Panc1 (cell line): ENCODE measurements at regions not wholly inside any gene's neighbourhood (a gene's known extent, or its start where the extent isn't known, plus 50 kb on each side); places are given as distances from the start of the nearest gene placed in this dataset.

ENCODE experiments used
- ATAC-seq: fragments of 200-7000 bp; cut with Tn5 transposase; 2 replicates; pipeline ENCODE4 v1.9.1; 2020; ENCODE audit warnings: mild to moderate bottlenecking, moderate library complexity
- BruUV-seq: library from RNA; stranded (reverse); fragments of 400-500 nt; replicated peaks from 2 replicates; lab custom pipeline; 2021; lab: Mats Ljungman, UMichigan
- CTCF ChIA-PET: fragments of 300-600 bp; sonication (Branson Sonifier 250); formaldehyde crosslinking; loops from one replicate; lab custom pipeline; 2022; ENCODE audit warnings: antibody characterized with exemption; lab: Charles Lee
- POLR2A ChIA-PET: fragments of 300-600 bp; sonication (Branson Sonifier 250); formaldehyde crosslinking; loops from one replicate; lab custom pipeline; 2022; ENCODE audit warnings: antibody characterized with exemption; lab: Charles Lee
- DNase-seq: peaks from one replicate; pipeline ENCODE4 v3.0.0-alpha.2; 2010; ENCODE audit warnings: low read depth, low spot score
- H3K27ac ChIP-seq: 2 replicates; pipeline ENCODE4 v1.5.1; 2011; ENCODE audit warnings: mild to moderate bottlenecking, low read length, inconsistent platforms
- H3K27me3 ChIP-seq: fragments of 200-500 bp; sonication (Bioruptor generic); 2 replicates; pipeline ENCODE4 v1.6.0; 2014; ENCODE audit warnings: low read length, inconsistent platforms; ENCODE audit not compliant: control insufficient read depth, insufficient read depth
- H3K36me3 ChIP-seq: fragments of 200-500 bp; sonication (Bioruptor generic); 2 replicates; pipeline ENCODE4 v1.5.1; 2014; ENCODE audit warnings: inconsistent platforms, mild to moderate bottlenecking, low read length, moderate library complexity; ENCODE audit not compliant: control insufficient read depth, insufficient read depth
- H3K4me1 ChIP-seq: 2 replicates; pipeline ENCODE4 v1.5.1; 2011; ENCODE audit warnings: inconsistent platforms, mild to moderate bottlenecking, low read length, moderate library complexity; ENCODE audit not compliant: control insufficient read depth, insufficient read depth
- H3K4me3 ChIP-seq, 2 experiments: 2 replicates each; pipeline ENCODE4 v1.5.1; 2011 to 2012; ENCODE audit warnings: low read depth in 2 of 2, low read length in 2 of 2, mild to moderate bottlenecking in 2 of 2, inconsistent platforms in 1 of 2, moderate library complexity in 1 of 2
- H3K9me3 ChIP-seq: fragments of 200-500 bp; sonication (Bioruptor generic); 2 replicates; pipeline ENCODE4 v1.5.1; 2014; ENCODE audit warnings: low read depth, mild to moderate bottlenecking, inconsistent platforms, low read length, moderate library complexity; ENCODE audit not compliant: control insufficient read depth, insufficient read depth
- POLR2AphosphoS5 ChIP-seq: IDR thresholded peaks from 2 replicates; pipeline ENCODE4 v1.6.1; 2012; ENCODE audit warnings: mild to moderate bottlenecking, low read depth, low read length, moderate library complexity
- SIN3A ChIP-seq: IDR thresholded peaks from 2 replicates; pipeline ENCODE4 v1.6.1; 2012; ENCODE audit warnings: low read depth, mild to moderate bottlenecking, low read length, moderate library complexity, borderline replicate concordance; ENCODE audit not compliant: insufficient read depth
- TCF7L2 ChIP-seq: IDR thresholded peaks from 2 replicates; pipeline ENCODE4 v1.6.1; 2011; ENCODE audit warnings: mild to moderate bottlenecking, low read depth, low read length, inconsistent platforms
- in situ Hi-C: cut with HindIII; loops from 2 replicates; pipeline ENCODE4 v1.10.0; 2016; ENCODE audit warnings: low sequenced_read_pairs, low pct_unique_long_range_greater_than_20kb
- intact Hi-C: fragments of 100-400 bp; cut with micrococcal nuclease; formaldehyde crosslinking; loops from one replicate; pipeline ENCODE4 v1.10.0; 2022; ENCODE audit not compliant: unreplicated experiment
- TF ChIP-seq, protein P1 (sequence below), 2 experiments: IDR thresholded peaks; 2 replicates each; pipeline ENCODE4 v1.6.1; 2011 to 2012; ENCODE audit warnings: low read depth in 2 of 2, control low read depth in 1 of 2, low read length in 1 of 2, mild to moderate bottlenecking in 1 of 2, moderate library complexity in 1 of 2; ENCODE audit not compliant: insufficient read depth in 1 of 2
- TF ChIP-seq, protein P2 (sequence below): fragments of 450-650 bp; IDR thresholded peaks from 2 replicates; pipeline ENCODE4 v1.5.1; 2017; ENCODE audit warnings: mild to moderate bottlenecking

DNA sequence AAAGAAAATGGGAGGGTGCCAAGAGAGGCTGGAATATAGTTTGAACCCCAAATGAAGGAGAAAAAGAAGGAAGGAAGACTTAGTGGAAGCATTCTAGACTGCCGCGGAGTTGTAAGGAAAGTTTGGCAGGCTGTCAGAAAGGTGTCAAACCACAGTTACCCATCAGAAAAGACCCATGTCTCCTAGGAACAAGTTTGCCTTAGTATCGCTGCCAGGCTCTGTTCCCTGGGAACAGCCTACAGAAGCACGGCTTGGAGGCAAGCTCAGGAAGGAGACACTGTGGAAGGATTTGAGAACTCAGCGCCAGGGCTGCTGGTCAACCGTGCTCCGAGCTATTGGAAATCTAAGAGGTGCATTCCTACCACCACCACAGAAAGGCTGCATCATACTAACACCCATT lies 197.4 kb downstream of the RRAGC start:
- intact Hi-C loops = no loop called here
- Histone ChIP-seq H3K9me3 (no peaks in the 10 kb centered on the region), H3K4me3 (no peak overlapping the region), H3K27ac (no peak overlapping the region), H3K4me1 (no peaks in the 10 kb centered on the region), H3K36me3 (no peaks in the 10 kb centered on the region), H3K27me3 (peaks cover 8% of the 10 kb centered on the region)
- ATAC-seq = no peak
- ChIA-PET CTCF (no interaction called here), POLR2A (no interaction called here)
- in situ Hi-C loops = no loop called here
- no peak for TF ChIP-seq POLR2AphosphoS5
- TF ChIP-seq, protein P1, sequence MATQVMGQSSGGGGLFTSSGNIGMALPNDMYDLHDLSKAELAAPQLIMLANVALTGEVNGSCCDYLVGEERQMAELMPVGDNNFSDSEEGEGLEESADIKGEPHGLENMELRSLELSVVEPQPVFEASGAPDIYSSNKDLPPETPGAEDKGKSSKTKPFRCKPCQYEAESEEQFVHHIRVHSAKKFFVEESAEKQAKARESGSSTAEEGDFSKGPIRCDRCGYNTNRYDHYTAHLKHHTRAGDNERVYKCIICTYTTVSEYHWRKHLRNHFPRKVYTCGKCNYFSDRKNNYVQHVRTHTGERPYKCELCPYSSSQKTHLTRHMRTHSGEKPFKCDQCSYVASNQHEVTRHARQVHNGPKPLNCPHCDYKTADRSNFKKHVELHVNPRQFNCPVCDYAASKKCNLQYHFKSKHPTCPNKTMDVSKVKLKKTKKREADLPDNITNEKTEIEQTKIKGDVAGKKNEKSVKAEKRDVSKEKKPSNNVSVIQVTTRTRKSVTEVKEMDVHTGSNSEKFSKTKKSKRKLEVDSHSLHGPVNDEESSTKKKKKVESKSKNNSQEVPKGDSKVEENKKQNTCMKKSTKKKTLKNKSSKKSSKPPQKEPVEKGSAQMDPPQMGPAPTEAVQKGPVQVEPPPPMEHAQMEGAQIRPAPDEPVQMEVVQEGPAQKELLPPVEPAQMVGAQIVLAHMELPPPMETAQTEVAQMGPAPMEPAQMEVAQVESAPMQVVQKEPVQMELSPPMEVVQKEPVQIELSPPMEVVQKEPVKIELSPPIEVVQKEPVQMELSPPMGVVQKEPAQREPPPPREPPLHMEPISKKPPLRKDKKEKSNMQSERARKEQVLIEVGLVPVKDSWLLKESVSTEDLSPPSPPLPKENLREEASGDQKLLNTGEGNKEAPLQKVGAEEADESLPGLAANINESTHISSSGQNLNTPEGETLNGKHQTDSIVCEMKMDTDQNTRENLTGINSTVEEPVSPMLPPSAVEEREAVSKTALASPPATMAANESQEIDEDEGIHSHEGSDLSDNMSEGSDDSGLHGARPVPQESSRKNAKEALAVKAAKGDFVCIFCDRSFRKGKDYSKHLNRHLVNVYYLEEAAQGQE (IDR thresholded peaks at IDR 0.05; ENCODE audit: insufficient read depth in 1 of 2, low read depth in 2 of 2, low read length in 1 of 2) = no peak
- TF ChIP-seq, protein P2, sequence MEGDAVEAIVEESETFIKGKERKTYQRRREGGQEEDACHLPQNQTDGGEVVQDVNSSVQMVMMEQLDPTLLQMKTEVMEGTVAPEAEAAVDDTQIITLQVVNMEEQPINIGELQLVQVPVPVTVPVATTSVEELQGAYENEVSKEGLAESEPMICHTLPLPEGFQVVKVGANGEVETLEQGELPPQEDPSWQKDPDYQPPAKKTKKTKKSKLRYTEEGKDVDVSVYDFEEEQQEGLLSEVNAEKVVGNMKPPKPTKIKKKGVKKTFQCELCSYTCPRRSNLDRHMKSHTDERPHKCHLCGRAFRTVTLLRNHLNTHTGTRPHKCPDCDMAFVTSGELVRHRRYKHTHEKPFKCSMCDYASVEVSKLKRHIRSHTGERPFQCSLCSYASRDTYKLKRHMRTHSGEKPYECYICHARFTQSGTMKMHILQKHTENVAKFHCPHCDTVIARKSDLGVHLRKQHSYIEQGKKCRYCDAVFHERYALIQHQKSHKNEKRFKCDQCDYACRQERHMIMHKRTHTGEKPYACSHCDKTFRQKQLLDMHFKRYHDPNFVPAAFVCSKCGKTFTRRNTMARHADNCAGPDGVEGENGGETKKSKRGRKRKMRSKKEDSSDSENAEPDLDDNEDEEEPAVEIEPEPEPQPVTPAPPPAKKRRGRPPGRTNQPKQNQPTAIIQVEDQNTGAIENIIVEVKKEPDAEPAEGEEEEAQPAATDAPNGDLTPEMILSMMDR = no peak
- no TSS peak for BruUV-seq
- no peak for DNase-seq

DNA sequence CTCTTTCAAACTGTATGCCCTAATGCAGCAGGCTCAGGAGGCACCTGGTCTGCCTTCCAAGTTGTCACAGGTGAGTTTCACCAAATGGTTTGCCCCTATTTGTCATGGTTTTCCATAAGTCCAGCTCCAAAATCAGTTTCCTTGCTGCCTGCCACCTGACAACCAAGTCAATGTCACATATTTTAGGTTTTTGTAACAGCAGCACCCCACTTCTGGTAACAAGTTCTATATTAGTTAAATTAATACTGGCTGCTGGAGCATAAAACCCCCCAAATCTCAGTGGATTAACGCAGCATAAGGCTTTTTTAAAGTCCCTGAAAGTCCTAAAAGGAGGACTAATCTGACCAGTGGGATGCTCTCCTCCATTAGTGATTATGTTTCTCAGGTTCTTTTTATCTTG lies 200.7 kb downstream of the RRAGC start:
- peaks cover 8% of the 10 kb centered on the region for H3K27me3 ChIP-seq
- TF ChIP-seq TCF7L2 (no peak), SIN3A (no peak), POLR2AphosphoS5 (no peak)
- TF ChIP-seq, protein P1 (IDR thresholded peaks at IDR 0.05; ENCODE audit: insufficient read depth in 1 of 2, low read depth in 2 of 2, low read length in 1 of 2) = no peak
- TF ChIP-seq, protein P2 = no peak

More for the DNA sequence above, 200.7 kb downstream of the RRAGC start:
- Histone ChIP-seq H3K9me3 (no peaks in the 10 kb centered on the region), H3K4me1 (no peaks in the 10 kb centered on the region), H3K36me3 (no peaks in the 10 kb centered on the region), H3K27ac (no peak overlapping the region), H3K4me3 (no peak overlapping the region)
- ATAC-seq = no peak
- ChIA-PET CTCF (no interaction called here), POLR2A (no interaction called here)
- intact Hi-C loops (no loop called here), in situ Hi-C loops (no loop called here)
- no TSS peak for BruUV-seq
- no peak for DNase-seq
